ENCODE measurements at regions not wholly inside any gene's neighbourhood (a gene's known extent, or its start where the extent isn't known, plus 50 kb on each side); places are given as distances from the start of the nearest gene placed in this dataset.

- H3K4me1 ChIP-seq (ENCODE audit: control insufficient read depth in 1 of 2, extremely low read depth in 1 of 2, insufficient read depth in 2 of 2, low read length in 2 of 2): peaks cover 0 to 2% of the 10 kb centered on the region in 2 experiments
- H3K4me1 Mint-ChIP-seq: peaks cover 0 to 2% (median 0%) of the 10 kb centered on the region in 3 donors
- ATAC-seq (replicated peaks in 1 of 4) (no peak), DNase-seq (no peak)
- H3K27ac ChIP-seq (ENCODE audit: low read length): no peak overlapping the region
- H3K27me3 ChIP-seq (replicated peaks in 1 of 2; ENCODE audit: control insufficient read depth in 2 of 2, extremely low read depth in 1 of 2, insufficient read depth in 2 of 2, low read length in 1 of 2): no peaks in the 10 kb centered on the region
- peaks cover 22 to 26% of the 10 kb centered on the region in 2 donors for H3K27me3 Mint-ChIP-seq
- no peaks in the 10 kb centered on the region for H3K36me3 Mint-ChIP-seq
- no peak overlapping the region for H3K27ac Mint-ChIP-seq
- H3K4me3 Mint-ChIP-seq: no peak overlapping the region
- no peaks in the 10 kb centered on the region for H3K36me3 ChIP-seq (ENCODE audit: control insufficient read depth in 2 of 2, extremely low read depth in 1 of 2, insufficient read depth in 1 of 2, low read length in 1 of 2)
- no peaks in the 10 kb centered on the region for H3K9me3 ChIP-seq
- POLR2A ChIA-PET: no interaction called here
- H3K4me3 ChIP-seq (ENCODE audit: control insufficient read depth in 1 of 2, extremely low read depth in 1 of 2, low read length in 1 of 2): no peak overlapping the region
- H3K9me3 Mint-ChIP-seq: peaks cover 0 to 6% (median 4%) of the 10 kb centered on the region in 3 donors
- CTCF ChIA-PET: no interaction called here
- no CpG with 5 or more reads among the region's 2 CpGs for WGBS (ENCODE audit: insufficient coverage)
Measured at GRCh38 chr1:14324248-14324630, 274.2 kb upstream of the KAZN start.

DNA sequence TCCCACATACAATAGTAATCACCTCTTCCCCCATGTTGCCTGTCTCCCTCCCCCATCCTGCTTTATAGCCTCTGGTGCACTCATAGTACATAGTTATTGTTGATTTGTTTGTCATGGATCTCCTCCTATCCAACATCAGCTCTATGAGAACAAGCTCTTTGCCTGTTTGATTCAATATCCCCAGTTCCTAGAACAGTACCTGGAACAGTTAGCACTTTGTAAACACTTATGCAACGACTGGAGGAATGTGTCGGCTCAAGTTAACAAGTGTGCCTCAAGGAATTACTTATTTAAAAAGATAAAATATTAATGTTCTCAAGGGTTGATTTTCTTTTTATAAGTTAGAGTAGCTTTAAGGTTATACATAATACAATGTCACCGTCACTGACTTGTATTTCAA is 271.6 kb upstream of the KAZN start:
- H3K4me3 Mint-ChIP-seq: no peak overlapping the region
- H3K27ac Mint-ChIP-seq: no peak overlapping the region
- Histone ChIP-seq H3K27ac (ENCODE audit: low read length) (no peak overlapping the region), H3K27me3 (replicated peaks in 1 of 2; ENCODE audit: control insufficient read depth in 2 of 2, extremely low read depth in 1 of 2, insufficient read depth in 2 of 2, low read length in 1 of 2) (no peaks in the 10 kb centered on the region), H3K4me1 (ENCODE audit: control insufficient read depth in 1 of 2, extremely low read depth in 1 of 2, insufficient read depth in 2 of 2, low read length in 2 of 2) (no peaks in the 10 kb centered on the region), H3K4me3 (ENCODE audit: control insufficient read depth in 1 of 2, extremely low read depth in 1 of 2, low read length in 1 of 2) (no peak overlapping the region), H3K36me3 (ENCODE audit: control insufficient read depth in 2 of 2, extremely low read depth in 1 of 2, insufficient read depth in 1 of 2, low read length in 1 of 2) (no peaks in the 10 kb centered on the region), H3K9me3 (no peaks in the 10 kb centered on the region)
- DNase-seq: no peak
- CTCF ChIA-PET: no interaction called here
- no CpG with 5 or more reads among the region's 3 CpGs for WGBS (ENCODE audit: insufficient coverage)
- H3K36me3 Mint-ChIP-seq: no peaks in the 10 kb centered on the region
- H3K9me3 Mint-ChIP-seq: peaks cover 4 to 6% (median 5%) of the 10 kb centered on the region in 3 donors
- POLR2A ChIA-PET: no interaction called here
- no peaks in the 10 kb centered on the region for H3K4me1 Mint-ChIP-seq
- no peak for ATAC-seq (replicated peaks in 1 of 4)
- peaks cover 16 to 17% of the 10 kb centered on the region in 2 donors for H3K27me3 Mint-ChIP-seq

DNA sequence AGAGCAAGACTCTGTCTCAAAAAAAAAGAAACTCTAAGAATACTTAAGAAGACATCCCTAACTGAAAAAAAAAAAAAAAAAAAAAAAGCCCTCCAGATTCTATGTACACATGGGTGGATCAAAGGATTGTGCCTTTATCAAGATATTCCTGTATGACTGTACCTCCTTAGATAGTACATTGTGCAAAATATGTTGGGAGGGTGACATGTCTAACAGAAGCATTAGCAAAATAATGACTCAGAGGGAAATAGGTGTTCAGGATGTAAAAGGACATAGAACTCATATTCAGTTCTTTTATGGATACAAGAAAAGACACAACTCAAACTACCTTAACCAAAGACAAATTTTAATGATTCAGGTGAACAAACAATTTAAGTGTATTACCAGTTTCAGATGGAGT is 269.8 kb upstream of the KAZN start:
- Histone ChIP-seq H3K9me3 (no peaks in the 10 kb centered on the region), H3K4me3 (ENCODE audit: control insufficient read depth in 1 of 2, extremely low read depth in 1 of 2, low read length in 1 of 2) (no peak overlapping the region), H3K36me3 (ENCODE audit: control insufficient read depth in 2 of 2, extremely low read depth in 1 of 2, insufficient read depth in 1 of 2, low read length in 1 of 2) (no peaks in the 10 kb centered on the region), H3K27me3 (replicated peaks in 1 of 2; ENCODE audit: control insufficient read depth in 2 of 2, extremely low read depth in 1 of 2, insufficient read depth in 2 of 2, low read length in 1 of 2) (no peaks in the 10 kb centered on the region), H3K4me1 (ENCODE audit: control insufficient read depth in 1 of 2, extremely low read depth in 1 of 2, insufficient read depth in 2 of 2, low read length in 2 of 2) (peaks cover 0 to 5% of the 10 kb centered on the region in 2 experiments), H3K27ac (ENCODE audit: low read length) (no peak overlapping the region)
- peaks cover 14 to 17% (median 14%) of the 10 kb centered on the region in 3 donors for H3K4me1 Mint-ChIP-seq
- no peak overlapping the region for H3K4me3 Mint-ChIP-seq
- DNase-seq (no peak), ATAC-seq (replicated peaks in 1 of 4) (no peak)
- peaks cover 10 to 14% of the 10 kb centered on the region in 2 donors for H3K27me3 Mint-ChIP-seq
- no peaks in the 10 kb centered on the region for H3K36me3 Mint-ChIP-seq
- ChIA-PET CTCF (no interaction called here), POLR2A (no interaction called here)
- peaks cover 0 to 5% (median 0%) of the 10 kb centered on the region in 3 donors for H3K9me3 Mint-ChIP-seq
- H3K27ac Mint-ChIP-seq: no peak overlapping the region

DNA sequence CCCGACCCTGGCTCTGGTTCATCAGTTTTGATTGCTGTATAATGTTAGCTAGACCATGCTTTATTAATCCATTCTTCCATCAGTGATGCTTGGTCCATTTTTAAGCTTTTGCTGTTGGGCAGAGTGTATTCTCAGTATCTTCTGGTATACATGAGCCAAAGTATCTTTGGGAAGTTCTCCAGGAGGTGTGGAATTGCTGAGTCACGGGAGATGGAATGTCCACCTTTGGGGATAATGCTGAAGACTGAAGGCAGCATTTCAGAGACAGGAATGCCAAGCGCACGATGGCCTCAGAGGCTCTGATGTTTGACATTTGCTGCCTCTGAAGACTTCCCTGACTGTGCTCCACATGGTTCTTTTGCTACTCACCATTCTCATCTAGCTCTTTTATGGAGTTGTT is 266.3 kb upstream of the KAZN start:
- Mint-ChIP-seq H3K9me3 (peaks cover 0 to 12% (median 4%) of the 10 kb centered on the region in 3 donors), H3K36me3 (no peaks in the 10 kb centered on the region), H3K27me3 (peaks cover 3% of the 10 kb centered on the region in 2 donors), H3K4me3 (no peak overlapping the region), H3K4me1 (peaks cover 22 to 24% (median 23%) of the 10 kb centered on the region in 3 donors), H3K27ac (peak overlapping the region; percentile 48 to 77)
- Histone ChIP-seq H3K27me3 (replicated peaks in 1 of 2; ENCODE audit: control insufficient read depth in 2 of 2, extremely low read depth in 1 of 2, insufficient read depth in 2 of 2, low read length in 1 of 2) (no peaks in the 10 kb centered on the region), H3K4me1 (ENCODE audit: control insufficient read depth in 1 of 2, extremely low read depth in 1 of 2, insufficient read depth in 2 of 2, low read length in 2 of 2) (peaks cover 0 to 5% of the 10 kb centered on the region in 2 experiments), H3K9me3 (no peaks in the 10 kb centered on the region), H3K4me3 (ENCODE audit: control insufficient read depth in 1 of 2, extremely low read depth in 1 of 2, low read length in 1 of 2) (no peak overlapping the region), H3K36me3 (ENCODE audit: control insufficient read depth in 2 of 2, extremely low read depth in 1 of 2, insufficient read depth in 1 of 2, low read length in 1 of 2) (no peaks in the 10 kb centered on the region), H3K27ac (ENCODE audit: low read length) (no peak overlapping the region)
- 46% methylated on average over 2 of the region's 4 CpGs for WGBS (ENCODE audit: insufficient coverage)
- ATAC-seq (replicated peaks in 1 of 4) (no peak), DNase-seq (no peak)
- ChIA-PET POLR2A (no interaction called here), CTCF (no interaction called here)

DNA sequence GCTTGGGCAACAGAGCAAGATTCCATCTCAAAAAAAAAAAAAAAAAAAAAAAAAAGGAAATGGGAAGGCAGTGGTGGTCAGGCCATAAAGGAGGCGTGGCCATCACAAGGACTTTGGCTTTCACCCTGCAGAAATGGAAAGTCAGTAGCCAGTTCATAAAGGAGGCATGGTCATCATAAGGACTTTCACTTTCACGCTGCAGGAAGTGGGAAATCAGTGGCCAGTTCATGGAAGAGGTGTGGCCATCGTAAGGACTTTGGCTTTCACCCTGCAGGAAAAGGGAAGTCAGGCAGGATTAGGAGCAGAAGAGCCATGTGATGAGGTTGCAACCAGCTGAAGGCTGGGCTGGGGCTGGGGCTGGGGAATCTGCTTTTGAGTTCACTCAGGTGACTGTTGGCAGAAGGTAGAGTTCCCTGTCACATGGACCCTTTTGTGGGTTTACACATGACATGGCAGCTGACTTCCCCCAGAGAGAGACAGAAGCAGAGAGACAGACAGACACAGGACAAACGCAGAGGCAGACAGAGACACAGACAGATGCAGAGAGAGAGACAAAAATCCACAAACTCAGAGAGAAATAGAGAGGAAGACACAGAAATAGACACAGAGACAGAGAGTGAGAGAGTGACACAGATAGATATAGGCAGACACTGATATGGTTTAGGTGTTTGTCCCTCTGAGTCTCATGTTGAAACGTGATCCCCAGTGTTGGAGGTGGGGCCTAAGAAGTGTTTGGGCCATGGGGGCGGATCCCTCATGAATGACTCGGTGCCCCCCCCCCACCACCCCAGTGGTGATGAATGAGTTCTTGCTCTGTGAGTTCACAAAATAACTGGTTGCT is 263.9 kb upstream of the KAZN start:
- Histone ChIP-seq H3K4me1 (ENCODE audit: control insufficient read depth in 1 of 2, extremely low read depth in 1 of 2, insufficient read depth in 2 of 2, low read length in 2 of 2) (peaks cover 0 to 5% of the 10 kb centered on the region in 2 experiments), H3K9me3 (no peaks in the 10 kb centered on the region), H3K27ac (ENCODE audit: low read length) (no peak overlapping the region), H3K4me3 (ENCODE audit: control insufficient read depth in 1 of 2, extremely low read depth in 1 of 2, low read length in 1 of 2) (no peak overlapping the region), H3K27me3 (replicated peaks in 1 of 2; ENCODE audit: control insufficient read depth in 2 of 2, extremely low read depth in 1 of 2, insufficient read depth in 2 of 2, low read length in 1 of 2) (no peaks in the 10 kb centered on the region), H3K36me3 (ENCODE audit: control insufficient read depth in 2 of 2, extremely low read depth in 1 of 2, insufficient read depth in 1 of 2, low read length in 1 of 2) (no peaks in the 10 kb centered on the region)
- Mint-ChIP-seq H3K27me3 (peaks cover 0 to 3% of the 10 kb centered on the region in 2 donors), H3K36me3 (no peaks in the 10 kb centered on the region), H3K9me3 (peaks cover 0 to 12% (median 4%) of the 10 kb centered on the region in 3 donors), H3K4me1 (peaks cover 22 to 24% (median 23%) of the 10 kb centered on the region in 3 donors), H3K27ac (peak overlapping the region; percentile 1 to 71), H3K4me3 (peak overlapping the region in 1 of 3 donors; percentile 30)
- DNase-seq: no peak
- 45% methylated on average over 2 of the region's 7 CpGs for WGBS (ENCODE audit: insufficient coverage)
- CTCF ChIA-PET: no interaction called here
- no peak for ATAC-seq (replicated peaks in 1 of 4)
- POLR2A ChIA-PET: no interaction called here

GRCh38 chr1:14338509-14338908 is 260.0 kb upstream of the KAZN start:
- Histone ChIP-seq H3K4me1 (ENCODE audit: control insufficient read depth in 1 of 2, extremely low read depth in 1 of 2, insufficient read depth in 2 of 2, low read length in 2 of 2) (peaks cover 0 to 1% of the 10 kb centered on the region in 2 experiments), H3K27me3 (replicated peaks in 1 of 2; ENCODE audit: control insufficient read depth in 2 of 2, extremely low read depth in 1 of 2, insufficient read depth in 2 of 2, low read length in 1 of 2) (no peaks in the 10 kb centered on the region), H3K4me3 (ENCODE audit: control insufficient read depth in 1 of 2, extremely low read depth in 1 of 2, low read length in 1 of 2) (no peak overlapping the region), H3K36me3 (ENCODE audit: control insufficient read depth in 2 of 2, extremely low read depth in 1 of 2, insufficient read depth in 1 of 2, low read length in 1 of 2) (no peaks in the 10 kb centered on the region), H3K9me3 (no peaks in the 10 kb centered on the region), H3K27ac (ENCODE audit: low read length) (no peak overlapping the region)
- Mint-ChIP-seq H3K27me3 (peaks cover 4 to 16% of the 10 kb centered on the region in 2 donors), H3K27ac (no peak overlapping the region), H3K4me1 (peaks cover 8 to 14% (median 10%) of the 10 kb centered on the region in 3 donors), H3K4me3 (no peak overlapping the region), H3K36me3 (no peaks in the 10 kb centered on the region), H3K9me3 (peaks cover 0 to 6% (median 4%) of the 10 kb centered on the region in 3 donors)
- ChIA-PET POLR2A (no interaction called here), CTCF (no interaction called here)
- 86% methylated on average over 3 of the region's 3 CpGs for WGBS (ENCODE audit: insufficient coverage)
- ATAC-seq (replicated peaks in 1 of 4) (no peak), DNase-seq (no peak)

All from T-cell (primary cell).